Astrocyte (in vitro differentiated cells and primary cell): ENCODE measurements at regions not wholly inside any gene's neighbourhood (a gene's known extent, or its start where the extent isn't known, plus 50 kb on each side); places are given as distances from the start of the nearest gene placed in this dataset.

Experiments used
- EZH2 ChIP-seq: IDR thresholded peaks from 2 replicates; pipeline ENCODE4 v1.6.1; 2012; ENCODE audit warnings: mild to moderate bottlenecking, low read length, inconsistent platforms; ENCODE audit not compliant: insufficient read depth
- TF ChIP-seq, protein P1 (sequence below): IDR thresholded peaks from 2 replicates; pipeline ENCODE4 v1.5.1; 2011; ENCODE audit warnings: low read depth, mild to moderate bottlenecking, inconsistent platforms, low read length, moderate library complexity; ENCODE audit not compliant: insufficient read depth

DNA sequence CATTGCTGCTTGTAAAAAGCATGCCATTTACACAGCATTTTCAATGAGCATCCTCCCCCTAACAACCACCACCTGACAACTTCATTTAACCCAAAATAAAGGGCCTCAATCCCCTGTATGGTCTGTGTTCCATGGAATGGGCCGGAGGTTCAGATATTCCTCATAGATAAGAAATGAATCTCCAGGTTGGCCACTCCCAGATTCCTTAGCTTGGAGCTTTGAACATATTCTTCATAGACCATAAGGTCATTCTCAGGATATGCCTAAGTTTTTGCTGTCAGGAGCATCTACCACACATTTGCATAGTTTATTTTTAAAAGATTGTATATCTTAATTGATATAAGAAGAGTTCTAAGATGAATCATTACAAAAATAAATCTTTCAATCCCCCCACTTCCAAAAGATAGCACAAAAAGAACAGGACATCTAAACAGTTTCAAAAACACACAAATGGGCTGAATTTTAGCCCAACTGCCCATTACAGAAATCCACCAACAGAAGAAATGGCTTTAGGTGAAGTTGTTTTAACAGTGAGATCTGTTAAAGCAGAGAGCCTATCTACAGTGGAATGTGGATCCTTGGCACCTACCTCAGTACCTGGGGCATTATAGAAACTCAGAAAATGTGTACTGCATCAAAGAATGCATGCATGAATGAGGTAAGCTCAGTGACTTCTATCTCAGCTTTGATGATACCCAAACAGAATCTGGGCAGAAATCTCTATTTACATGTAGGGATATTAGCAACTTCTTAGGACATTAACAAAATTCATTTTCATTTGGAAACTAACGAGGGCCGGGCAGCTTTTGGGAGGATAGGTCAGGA lies 179.8 kb downstream of the SEC61B start:
- TF ChIP-seq, protein P1, sequence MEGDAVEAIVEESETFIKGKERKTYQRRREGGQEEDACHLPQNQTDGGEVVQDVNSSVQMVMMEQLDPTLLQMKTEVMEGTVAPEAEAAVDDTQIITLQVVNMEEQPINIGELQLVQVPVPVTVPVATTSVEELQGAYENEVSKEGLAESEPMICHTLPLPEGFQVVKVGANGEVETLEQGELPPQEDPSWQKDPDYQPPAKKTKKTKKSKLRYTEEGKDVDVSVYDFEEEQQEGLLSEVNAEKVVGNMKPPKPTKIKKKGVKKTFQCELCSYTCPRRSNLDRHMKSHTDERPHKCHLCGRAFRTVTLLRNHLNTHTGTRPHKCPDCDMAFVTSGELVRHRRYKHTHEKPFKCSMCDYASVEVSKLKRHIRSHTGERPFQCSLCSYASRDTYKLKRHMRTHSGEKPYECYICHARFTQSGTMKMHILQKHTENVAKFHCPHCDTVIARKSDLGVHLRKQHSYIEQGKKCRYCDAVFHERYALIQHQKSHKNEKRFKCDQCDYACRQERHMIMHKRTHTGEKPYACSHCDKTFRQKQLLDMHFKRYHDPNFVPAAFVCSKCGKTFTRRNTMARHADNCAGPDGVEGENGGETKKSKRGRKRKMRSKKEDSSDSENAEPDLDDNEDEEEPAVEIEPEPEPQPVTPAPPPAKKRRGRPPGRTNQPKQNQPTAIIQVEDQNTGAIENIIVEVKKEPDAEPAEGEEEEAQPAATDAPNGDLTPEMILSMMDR: no peak
- TF ChIP-seq EZH2: no peak
